ENCODE measurements at regions not wholly inside any gene's neighbourhood (a gene's known extent, or its start where the extent isn't known, plus 50 kb on each side); places are given as distances from the start of the nearest gene placed in this dataset.

GRCh38 chr4:43410636-43411035, 518.1 kb downstream of the GRXCR1 start:
- TF ChIP-seq REST (IDR thresholded peaks at IDR 0.05; ENCODE audit: unreplicated experiment) = no peak
- TF ChIP-seq, protein P1, sequence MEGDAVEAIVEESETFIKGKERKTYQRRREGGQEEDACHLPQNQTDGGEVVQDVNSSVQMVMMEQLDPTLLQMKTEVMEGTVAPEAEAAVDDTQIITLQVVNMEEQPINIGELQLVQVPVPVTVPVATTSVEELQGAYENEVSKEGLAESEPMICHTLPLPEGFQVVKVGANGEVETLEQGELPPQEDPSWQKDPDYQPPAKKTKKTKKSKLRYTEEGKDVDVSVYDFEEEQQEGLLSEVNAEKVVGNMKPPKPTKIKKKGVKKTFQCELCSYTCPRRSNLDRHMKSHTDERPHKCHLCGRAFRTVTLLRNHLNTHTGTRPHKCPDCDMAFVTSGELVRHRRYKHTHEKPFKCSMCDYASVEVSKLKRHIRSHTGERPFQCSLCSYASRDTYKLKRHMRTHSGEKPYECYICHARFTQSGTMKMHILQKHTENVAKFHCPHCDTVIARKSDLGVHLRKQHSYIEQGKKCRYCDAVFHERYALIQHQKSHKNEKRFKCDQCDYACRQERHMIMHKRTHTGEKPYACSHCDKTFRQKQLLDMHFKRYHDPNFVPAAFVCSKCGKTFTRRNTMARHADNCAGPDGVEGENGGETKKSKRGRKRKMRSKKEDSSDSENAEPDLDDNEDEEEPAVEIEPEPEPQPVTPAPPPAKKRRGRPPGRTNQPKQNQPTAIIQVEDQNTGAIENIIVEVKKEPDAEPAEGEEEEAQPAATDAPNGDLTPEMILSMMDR (conservative IDR thresholded peaks at IDR 0.05; ENCODE audit: low read depth in 2 of 2) = no peak
- no peak for TF ChIP-seq POLR2AphosphoS5 (IDR thresholded peaks at IDR 0.05; ENCODE audit: low read depth)
- TF ChIP-seq EZH2 (IDR thresholded peaks at IDR 0.05; ENCODE audit: low read depth, unreplicated experiment) = no peak

Data from GM23338 (cell line).